ENCODE measurements at regions not wholly inside any gene's neighbourhood (a gene's known extent, or its start where the extent isn't known, plus 50 kb on each side); places are given as distances from the start of the nearest gene placed in this dataset.
"Not testable (repeated sequence)": the region's sequence is repeated elsewhere in the genome, so short reads cannot be mapped to it uniquely, and the experiment has no call there.

GRCh38 chr15:20284891-20285535 is 256.6 kb downstream of the GOLGA6L6 start:
- H3K79me1 ChIP-seq (ENCODE audit: low read depth in 1 of 2, low read length in 2 of 2); BruUV-seq (replicated peaks); intact Hi-C loops (cut with micrococcal nuclease); H2BK5ac ChIP-seq (ENCODE audit: low read depth, low read length, poor library complexity, severe bottlenecking); H2AK5ac ChIP-seq (ENCODE audit: low read depth, low read length); H3K4me1 ChIP-seq (ENCODE audit: control insufficient read depth, insufficient read depth, low read length); H3K14ac ChIP-seq (replicated peaks; ENCODE audit: low read depth, low read length); H2BK120ac ChIP-seq (ENCODE audit: low read depth, low read length); H2BK20ac ChIP-seq (ENCODE audit: low read depth, low read length); CTCF ChIA-PET; H3K23ac ChIP-seq (ENCODE audit: low read depth, low read length); DNase-seq; H4K8ac ChIP-seq (ENCODE audit: low read depth in 2 of 2, low read length in 2 of 2); H3K4me3 ChIP-seq (ENCODE audit: insufficient read depth, low read depth, low read length); H4K20me1 ChIP-seq (ENCODE audit: insufficient read depth, low read length); H2AK9ac ChIP-seq (replicated peaks; ENCODE audit: low read depth, low read length, poor library complexity); H3K36me3 ChIP-seq (ENCODE audit: control insufficient read depth, insufficient read depth, low read length); POLR2A ChIA-PET (ENCODE audit: unreplicated experiment); H3K27me3 ChIP-seq (ENCODE audit: control insufficient read depth, insufficient read depth, low read length); H3K4ac ChIP-seq (ENCODE audit: low read depth, low read length); H3K9me1 ChIP-seq (ENCODE audit: insufficient read depth, low read length); H3K9ac ChIP-seq (ENCODE audit: low read depth, low read length); H2BK15ac ChIP-seq (ENCODE audit: low read depth, low read length); ATAC-seq (ENCODE audit: low read depth); H2AFZ ChIP-seq (replicated peaks; ENCODE audit: low read length, poor library complexity); H3K18ac ChIP-seq (ENCODE audit: low read depth, low read length); H4K5ac ChIP-seq (ENCODE audit: low read depth, low read length); H4K91ac ChIP-seq (ENCODE audit: insufficient read depth, low read depth, low read length); H3K4me2 ChIP-seq (ENCODE audit: low read depth, low read length); H3K56ac ChIP-seq (ENCODE audit: extremely low read depth, insufficient read depth, low read length); H3K27ac ChIP-seq (ENCODE audit: insufficient read depth, low read length); dilution Hi-C loops (cut with HindIII; ENCODE audit: low sequenced_read_pairs, unreplicated experiment): not testable (repeated sequence)
- WGBS, 2 experiments (ENCODE audit: extremely low coverage in 2 of 2, insufficient read length in 1 of 2): 50% methylated on average over 2 of the region's 3 CpGs; no CpG with 5 or more reads in 1 of the 2 experiments
- H3K9me3 ChIP-seq (ENCODE audit: control insufficient read depth, insufficient read depth, low read length): peaks cover 51% of the 10 kb centered on the region
- in situ Hi-C loops (cut with MboI; ENCODE audit: low sequenced_read_pairs): loop anchor here (25.0 kb wide), 1 partner anchor 98 kb away; no protein-coding TSS in a partner anchor

GRCh38 chr15:20283651-20284050 is 257.9 kb downstream of the GOLGA6L6 start:
- no CpG with 5 or more reads among the region's 3 CpGs for WGBS, 2 experiments (ENCODE audit: extremely low coverage in 2 of 2, insufficient read length in 1 of 2)
- dilution Hi-C loops (cut with HindIII; ENCODE audit: low sequenced_read_pairs, unreplicated experiment): not testable (repeated sequence)

More at GRCh38 chr15:20283651-20284050, 257.9 kb downstream of the GOLGA6L6 start:
- H2BK20ac ChIP-seq (ENCODE audit: low read depth, low read length); H2AK5ac ChIP-seq (ENCODE audit: low read depth, low read length); H3K27ac ChIP-seq (ENCODE audit: insufficient read depth, low read length); H3K79me1 ChIP-seq (ENCODE audit: low read depth in 1 of 2, low read length in 2 of 2); ATAC-seq (ENCODE audit: low read depth); H2BK5ac ChIP-seq (ENCODE audit: low read depth, low read length, poor library complexity, severe bottlenecking); H3K9ac ChIP-seq (ENCODE audit: low read depth, low read length); H2BK120ac ChIP-seq (ENCODE audit: low read depth, low read length); H3K4ac ChIP-seq (ENCODE audit: low read depth, low read length); H2AK9ac ChIP-seq (replicated peaks; ENCODE audit: low read depth, low read length, poor library complexity); BruUV-seq (replicated peaks); H4K5ac ChIP-seq (ENCODE audit: low read depth, low read length); intact Hi-C loops (cut with micrococcal nuclease); H3K18ac ChIP-seq (ENCODE audit: low read depth, low read length); H3K14ac ChIP-seq (replicated peaks; ENCODE audit: low read depth, low read length); H2AFZ ChIP-seq (replicated peaks; ENCODE audit: low read length, poor library complexity); CTCF ChIA-PET; H3K27me3 ChIP-seq (ENCODE audit: control insufficient read depth, insufficient read depth, low read length); H3K4me3 ChIP-seq (ENCODE audit: insufficient read depth, low read depth, low read length); H4K20me1 ChIP-seq (ENCODE audit: insufficient read depth, low read length); H3K9me1 ChIP-seq (ENCODE audit: insufficient read depth, low read length); H4K8ac ChIP-seq (ENCODE audit: low read depth in 2 of 2, low read length in 2 of 2); H4K91ac ChIP-seq (ENCODE audit: insufficient read depth, low read depth, low read length); H2BK15ac ChIP-seq (ENCODE audit: low read depth, low read length); H3K23ac ChIP-seq (ENCODE audit: low read depth, low read length); H3K36me3 ChIP-seq (ENCODE audit: control insufficient read depth, insufficient read depth, low read length); H3K4me2 ChIP-seq (ENCODE audit: low read depth, low read length); H3K4me1 ChIP-seq (ENCODE audit: control insufficient read depth, insufficient read depth, low read length); H3K56ac ChIP-seq (ENCODE audit: extremely low read depth, insufficient read depth, low read length); POLR2A ChIA-PET (ENCODE audit: unreplicated experiment); DNase-seq: not testable (repeated sequence)
- H3K9me3 ChIP-seq (ENCODE audit: control insufficient read depth, insufficient read depth, low read length): peaks cover 48% of the 10 kb centered on the region
- in situ Hi-C loops (cut with MboI; ENCODE audit: low sequenced_read_pairs): loop anchor here (25.0 kb wide), 1 partner anchor 96 kb away; no protein-coding TSS in a partner anchor
